ENCODE measurements at regions not wholly inside any gene's neighbourhood (a gene's known extent, or its start where the extent isn't known, plus 50 kb on each side); places are given as distances from the start of the nearest gene placed in this dataset.

DNA sequence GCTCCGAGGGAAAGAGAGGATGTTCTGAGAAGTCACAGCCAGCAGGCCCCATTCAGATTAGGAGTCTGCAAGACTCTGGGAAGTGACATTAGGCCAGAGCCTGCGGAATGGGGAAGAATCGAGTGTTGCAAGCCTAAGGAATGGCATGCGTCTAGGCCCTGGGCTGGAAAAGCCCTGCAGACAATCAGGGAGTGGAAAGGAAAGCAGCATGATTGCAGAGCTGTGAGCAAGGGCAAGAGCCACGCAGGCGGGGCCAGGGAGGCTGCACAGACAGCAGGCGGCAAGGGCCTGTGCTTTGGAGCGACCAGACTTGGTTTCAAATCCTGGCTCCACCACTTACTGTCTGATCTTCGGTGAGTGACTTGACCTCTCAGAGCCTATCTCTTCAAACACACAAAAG, 118.2 kb downstream of the RRAGC start:
- TF ChIP-seq, protein P1, sequence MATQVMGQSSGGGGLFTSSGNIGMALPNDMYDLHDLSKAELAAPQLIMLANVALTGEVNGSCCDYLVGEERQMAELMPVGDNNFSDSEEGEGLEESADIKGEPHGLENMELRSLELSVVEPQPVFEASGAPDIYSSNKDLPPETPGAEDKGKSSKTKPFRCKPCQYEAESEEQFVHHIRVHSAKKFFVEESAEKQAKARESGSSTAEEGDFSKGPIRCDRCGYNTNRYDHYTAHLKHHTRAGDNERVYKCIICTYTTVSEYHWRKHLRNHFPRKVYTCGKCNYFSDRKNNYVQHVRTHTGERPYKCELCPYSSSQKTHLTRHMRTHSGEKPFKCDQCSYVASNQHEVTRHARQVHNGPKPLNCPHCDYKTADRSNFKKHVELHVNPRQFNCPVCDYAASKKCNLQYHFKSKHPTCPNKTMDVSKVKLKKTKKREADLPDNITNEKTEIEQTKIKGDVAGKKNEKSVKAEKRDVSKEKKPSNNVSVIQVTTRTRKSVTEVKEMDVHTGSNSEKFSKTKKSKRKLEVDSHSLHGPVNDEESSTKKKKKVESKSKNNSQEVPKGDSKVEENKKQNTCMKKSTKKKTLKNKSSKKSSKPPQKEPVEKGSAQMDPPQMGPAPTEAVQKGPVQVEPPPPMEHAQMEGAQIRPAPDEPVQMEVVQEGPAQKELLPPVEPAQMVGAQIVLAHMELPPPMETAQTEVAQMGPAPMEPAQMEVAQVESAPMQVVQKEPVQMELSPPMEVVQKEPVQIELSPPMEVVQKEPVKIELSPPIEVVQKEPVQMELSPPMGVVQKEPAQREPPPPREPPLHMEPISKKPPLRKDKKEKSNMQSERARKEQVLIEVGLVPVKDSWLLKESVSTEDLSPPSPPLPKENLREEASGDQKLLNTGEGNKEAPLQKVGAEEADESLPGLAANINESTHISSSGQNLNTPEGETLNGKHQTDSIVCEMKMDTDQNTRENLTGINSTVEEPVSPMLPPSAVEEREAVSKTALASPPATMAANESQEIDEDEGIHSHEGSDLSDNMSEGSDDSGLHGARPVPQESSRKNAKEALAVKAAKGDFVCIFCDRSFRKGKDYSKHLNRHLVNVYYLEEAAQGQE (IDR thresholded peaks at IDR 0.05; ENCODE audit: insufficient read depth in 1 of 2, low read depth in 2 of 2, low read length in 2 of 2), result no peak
- TF ChIP-seq SIN3A (IDR thresholded peaks at IDR 0.05; ENCODE audit: borderline replicate concordance, insufficient read depth, low read length) (no peak), TAF1 (IDR thresholded peaks at IDR 0.05; ENCODE audit: borderline replicate concordance, insufficient read depth, low read length) (no peak)

DNA sequence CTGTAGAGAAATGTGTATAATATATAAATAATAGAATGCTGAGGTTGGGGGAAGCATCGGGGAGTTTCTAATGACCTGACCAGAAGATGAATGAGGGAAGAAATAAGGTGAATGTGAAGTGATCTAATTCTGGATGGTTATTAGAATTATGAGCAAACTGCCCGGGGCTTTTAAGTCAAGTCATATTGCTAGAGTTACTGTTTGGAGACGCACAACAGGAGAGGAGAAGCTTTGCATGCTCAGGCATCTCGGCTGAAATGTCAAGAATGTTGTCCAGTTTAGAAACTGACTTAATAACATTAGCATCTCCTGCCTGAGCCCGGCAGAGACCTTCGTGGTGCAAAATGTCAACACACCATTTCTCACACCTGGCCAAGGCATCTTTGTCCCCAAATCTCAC, 119.1 kb downstream of the RRAGC start:
- TF ChIP-seq SIN3A (IDR thresholded peaks at IDR 0.05; ENCODE audit: borderline replicate concordance, insufficient read depth, low read length) (no peak), POLR2AphosphoS5 (IDR thresholded peaks at IDR 0.05; ENCODE audit: low read depth, low read length) (no peak), FOXP2 (optimal IDR thresholded peaks at IDR 0.05; ENCODE audit: borderline replicate concordance, extremely low read depth, extremely low read length, insufficient read depth) (no peak), TAF1 (IDR thresholded peaks at IDR 0.05; ENCODE audit: borderline replicate concordance, insufficient read depth, low read length) (no peak)
- TF ChIP-seq, protein P1 (IDR thresholded peaks at IDR 0.05; ENCODE audit: insufficient read depth in 1 of 2, low read depth in 2 of 2, low read length in 2 of 2), result no peak

DNA sequence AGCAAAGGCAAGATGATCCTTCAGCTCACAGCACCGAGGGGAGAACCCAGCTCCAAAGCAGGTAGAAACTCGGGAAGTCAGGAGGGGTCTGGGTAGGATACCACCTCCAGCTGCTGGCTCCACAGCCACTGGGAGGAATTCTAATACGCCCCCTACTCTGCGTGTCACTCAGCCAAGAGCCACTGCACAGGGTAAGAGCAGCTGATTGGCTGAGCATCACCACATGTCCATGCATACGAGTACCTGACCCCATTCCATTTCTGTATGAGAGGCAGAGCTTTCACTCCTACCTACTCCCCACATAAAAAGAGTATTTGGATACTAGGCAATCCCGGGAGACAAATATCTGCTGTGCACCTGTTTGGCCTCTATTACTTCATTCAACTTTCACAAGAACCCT, 121.4 kb downstream of the RRAGC start:
- no peak for TF ChIP-seq FOXP2 (optimal IDR thresholded peaks at IDR 0.05; ENCODE audit: borderline replicate concordance, extremely low read depth, extremely low read length, insufficient read depth)
- TF ChIP-seq, protein P1 (IDR thresholded peaks at IDR 0.05; ENCODE audit: insufficient read depth in 1 of 2, low read depth in 2 of 2, low read length in 2 of 2), result no peak
- TF ChIP-seq TAF1 (IDR thresholded peaks at IDR 0.05; ENCODE audit: borderline replicate concordance, insufficient read depth, low read length), result no peak
- TF ChIP-seq POLR2AphosphoS5 (IDR thresholded peaks at IDR 0.05; ENCODE audit: low read depth, low read length), result no peak
- no peak for TF ChIP-seq SIN3A (IDR thresholded peaks at IDR 0.05; ENCODE audit: borderline replicate concordance, insufficient read depth, low read length)

DNA sequence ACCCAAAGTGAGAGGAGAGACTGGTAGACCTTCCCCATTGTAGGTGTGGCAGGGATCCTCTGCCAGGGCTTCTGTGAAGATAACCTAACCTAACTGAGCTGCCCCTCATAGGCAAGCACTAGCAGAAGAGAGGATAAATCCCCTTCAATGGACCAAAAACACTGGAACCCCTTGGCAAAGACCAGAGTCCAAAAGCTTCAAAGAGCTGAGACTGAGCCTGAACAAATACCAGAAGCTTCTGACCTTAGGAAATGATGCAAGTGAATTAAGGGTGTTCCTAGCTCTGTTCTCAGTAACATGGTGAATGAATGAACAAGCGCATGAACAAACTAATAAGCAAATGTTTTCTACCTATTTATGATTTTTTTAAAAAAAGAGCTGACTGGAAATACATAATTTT, 123.2 kb downstream of the RRAGC start:
- no peak for TF ChIP-seq FOXP2 (optimal IDR thresholded peaks at IDR 0.05; ENCODE audit: borderline replicate concordance, extremely low read depth, extremely low read length, insufficient read depth)
- TF ChIP-seq, protein P1 (IDR thresholded peaks at IDR 0.05; ENCODE audit: insufficient read depth in 1 of 2, low read depth in 2 of 2, low read length in 2 of 2), result no peak
- no peak for TF ChIP-seq POLR2AphosphoS5 (IDR thresholded peaks at IDR 0.05; ENCODE audit: low read depth, low read length)
- TF ChIP-seq TAF1 (IDR thresholded peaks at IDR 0.05; ENCODE audit: borderline replicate concordance, insufficient read depth, low read length), result no peak
- TF ChIP-seq SIN3A (IDR thresholded peaks at IDR 0.05; ENCODE audit: borderline replicate concordance, insufficient read depth, low read length), result no peak

DNA sequence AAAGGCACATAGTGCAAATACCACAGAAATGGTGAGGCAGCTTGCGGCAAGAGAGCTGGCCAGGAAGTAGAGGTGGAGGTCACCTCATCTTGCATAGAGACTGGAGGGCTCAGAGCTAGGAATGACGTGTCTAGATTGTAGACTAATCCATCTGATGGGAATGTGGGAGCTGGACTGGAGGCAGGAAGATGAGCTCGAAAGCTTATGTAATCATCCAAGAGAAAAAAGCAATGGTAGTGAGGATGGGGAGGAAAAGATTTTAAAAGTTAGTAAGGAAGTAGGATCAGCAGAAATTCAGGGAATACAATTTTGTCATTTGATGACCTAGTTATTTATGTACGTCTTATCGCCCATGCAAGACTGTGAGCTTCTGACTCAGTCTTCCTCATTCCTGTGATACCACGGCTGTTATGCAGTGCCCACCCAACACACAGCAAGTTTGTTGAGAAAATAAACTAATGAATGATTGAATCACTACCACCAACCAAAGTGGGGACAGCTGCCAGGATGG, 123.9 kb downstream of the RRAGC start:
- TF ChIP-seq, protein P1 (IDR thresholded peaks at IDR 0.05; ENCODE audit: insufficient read depth in 1 of 2, low read depth in 2 of 2, low read length in 2 of 2), result no peak
- TF ChIP-seq TAF1 (IDR thresholded peaks at IDR 0.05; ENCODE audit: borderline replicate concordance, insufficient read depth, low read length) (no peak), SIN3A (IDR thresholded peaks at IDR 0.05; ENCODE audit: borderline replicate concordance, insufficient read depth, low read length) (no peak), POLR2AphosphoS5 (IDR thresholded peaks at IDR 0.05; ENCODE audit: low read depth, low read length) (no peak), FOXP2 (optimal IDR thresholded peaks at IDR 0.05; ENCODE audit: borderline replicate concordance, extremely low read depth, extremely low read length, insufficient read depth) (no peak)

Measured in PFSK-1 (cell line).